ENCODE measurements at regions not wholly inside any gene's neighbourhood (a gene's known extent, or its start where the extent isn't known, plus 50 kb on each side); places are given as distances from the start of the nearest gene placed in this dataset.

DNA sequence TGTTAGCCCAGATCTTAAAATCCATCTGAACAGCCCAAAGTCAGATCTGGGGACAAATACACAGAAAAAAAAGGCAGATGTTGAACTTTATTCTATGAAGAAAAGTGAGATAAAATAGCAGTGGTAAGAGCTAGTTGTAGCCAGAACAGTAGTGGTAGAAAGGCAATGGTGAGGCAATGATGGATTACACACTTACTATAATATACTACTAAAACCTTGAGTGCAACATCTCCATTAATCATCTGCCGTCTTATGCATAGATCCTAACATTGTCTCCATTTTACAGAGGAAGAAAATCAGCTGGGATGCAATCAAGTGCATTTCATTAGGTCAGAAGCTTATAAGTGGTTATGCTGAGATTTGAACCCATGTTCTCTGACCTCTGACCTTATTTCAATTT lies 699.6 kb downstream of the CDH11 start:
- Mint-ChIP-seq H3K4me3 (ENCODE audit: unreplicated experiment) (no peak overlapping the region), H3K4me1 (ENCODE audit: low read depth, unreplicated experiment) (no peaks in the 10 kb centered on the region), H3K36me3 (ENCODE audit: insufficient read depth, unreplicated experiment) (peaks cover 6% of the 10 kb centered on the region), H3K27me3 (ENCODE audit: insufficient read depth, unreplicated experiment) (no peaks in the 10 kb centered on the region), H3K27ac (ENCODE audit: unreplicated experiment) (no peak overlapping the region), H3K9me3 (ENCODE audit: unreplicated experiment) (no peaks in the 10 kb centered on the region)
- ChIA-PET CTCF (no interaction called here), POLR2A (no interaction called here)
- no TSS peak for BruUV-seq (replicated peaks)
- H3K36me3 ChIP-seq (ENCODE audit: control insufficient read depth, insufficient read depth, low read length) = no peaks in the 10 kb centered on the region
- no peak for DNase-seq
- no peak overlapping the region for H3K4me3 ChIP-seq (ENCODE audit: low read depth, low read length)
- H3K4me1 ChIP-seq = no peaks in the 10 kb centered on the region
- TF ChIP-seq, protein P1, sequence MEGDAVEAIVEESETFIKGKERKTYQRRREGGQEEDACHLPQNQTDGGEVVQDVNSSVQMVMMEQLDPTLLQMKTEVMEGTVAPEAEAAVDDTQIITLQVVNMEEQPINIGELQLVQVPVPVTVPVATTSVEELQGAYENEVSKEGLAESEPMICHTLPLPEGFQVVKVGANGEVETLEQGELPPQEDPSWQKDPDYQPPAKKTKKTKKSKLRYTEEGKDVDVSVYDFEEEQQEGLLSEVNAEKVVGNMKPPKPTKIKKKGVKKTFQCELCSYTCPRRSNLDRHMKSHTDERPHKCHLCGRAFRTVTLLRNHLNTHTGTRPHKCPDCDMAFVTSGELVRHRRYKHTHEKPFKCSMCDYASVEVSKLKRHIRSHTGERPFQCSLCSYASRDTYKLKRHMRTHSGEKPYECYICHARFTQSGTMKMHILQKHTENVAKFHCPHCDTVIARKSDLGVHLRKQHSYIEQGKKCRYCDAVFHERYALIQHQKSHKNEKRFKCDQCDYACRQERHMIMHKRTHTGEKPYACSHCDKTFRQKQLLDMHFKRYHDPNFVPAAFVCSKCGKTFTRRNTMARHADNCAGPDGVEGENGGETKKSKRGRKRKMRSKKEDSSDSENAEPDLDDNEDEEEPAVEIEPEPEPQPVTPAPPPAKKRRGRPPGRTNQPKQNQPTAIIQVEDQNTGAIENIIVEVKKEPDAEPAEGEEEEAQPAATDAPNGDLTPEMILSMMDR (IDR thresholded peaks at IDR 0.05; ENCODE audit: insufficient read depth in 1 of 2, low read depth in 1 of 2, low read length in 1 of 2, severe bottlenecking in 1 of 2, unreplicated experiment in 1 of 2) = no peak
- intact Hi-C loops (cut with micrococcal nuclease; ENCODE audit: unreplicated experiment) = no loop called here
- 0 out of 2 replicates have a peak, but pooled peaks cover 3% of the 10 kb centered on the region for H3K9me3 ChIP-seq
- no peaks in the 10 kb centered on the region; the same call in 1 of the 2 replicates for H3K27me3 ChIP-seq (replicated peaks; ENCODE audit: control insufficient read depth, insufficient read depth, low read length)

DNA sequence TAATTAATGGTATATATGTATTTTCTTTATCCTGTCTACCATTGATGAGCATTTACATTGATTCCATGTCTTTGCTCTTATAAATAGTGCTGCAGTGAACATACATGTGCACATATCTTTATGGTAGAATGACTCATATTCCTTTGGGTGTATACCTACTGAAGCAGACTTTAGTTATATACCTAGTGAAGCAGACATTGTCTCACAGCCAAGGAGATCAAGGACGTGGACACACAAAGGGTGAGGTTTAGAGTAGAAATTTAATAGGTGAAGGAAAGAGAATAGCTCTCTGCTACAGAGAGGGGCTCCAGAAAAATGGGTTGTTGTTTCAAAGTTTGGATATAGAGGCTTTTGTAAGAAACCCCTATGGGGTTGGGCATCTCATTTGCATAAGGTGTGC lies 700.3 kb downstream of the CDH11 start:
- peaks cover 6% of the 10 kb centered on the region for H3K36me3 Mint-ChIP-seq (ENCODE audit: insufficient read depth, unreplicated experiment)
- no peaks in the 10 kb centered on the region; the same call in 1 of the 2 replicates for H3K27me3 ChIP-seq (replicated peaks; ENCODE audit: control insufficient read depth, insufficient read depth, low read length)
- no TSS peak for BruUV-seq (replicated peaks)
- no peak overlapping the region for H3K4me3 Mint-ChIP-seq (ENCODE audit: unreplicated experiment)
- no peak for DNase-seq
- intact Hi-C loops (cut with micrococcal nuclease; ENCODE audit: unreplicated experiment) = no loop called here
- no peak overlapping the region for H3K4me3 ChIP-seq (ENCODE audit: low read depth, low read length)
- H3K9me3 ChIP-seq = 0 out of 2 replicates have a peak, but pooled peaks cover 3% of the 10 kb centered on the region
- TF ChIP-seq, protein P1 (IDR thresholded peaks at IDR 0.05; ENCODE audit: insufficient read depth in 1 of 2, low read depth in 1 of 2, low read length in 1 of 2, severe bottlenecking in 1 of 2, unreplicated experiment in 1 of 2) = no peak
- H3K4me1 Mint-ChIP-seq (ENCODE audit: low read depth, unreplicated experiment) = no peaks in the 10 kb centered on the region
- no peak overlapping the region for H3K27ac Mint-ChIP-seq (ENCODE audit: unreplicated experiment)
- H3K9me3 Mint-ChIP-seq (ENCODE audit: unreplicated experiment) = no peaks in the 10 kb centered on the region
- ChIA-PET POLR2A (no interaction called here), CTCF (no interaction called here)
- no peaks in the 10 kb centered on the region for H3K4me1 ChIP-seq
- no peaks in the 10 kb centered on the region for H3K36me3 ChIP-seq (ENCODE audit: control insufficient read depth, insufficient read depth, low read length)
- H3K27me3 Mint-ChIP-seq (ENCODE audit: insufficient read depth, unreplicated experiment) = no peaks in the 10 kb centered on the region

DNA sequence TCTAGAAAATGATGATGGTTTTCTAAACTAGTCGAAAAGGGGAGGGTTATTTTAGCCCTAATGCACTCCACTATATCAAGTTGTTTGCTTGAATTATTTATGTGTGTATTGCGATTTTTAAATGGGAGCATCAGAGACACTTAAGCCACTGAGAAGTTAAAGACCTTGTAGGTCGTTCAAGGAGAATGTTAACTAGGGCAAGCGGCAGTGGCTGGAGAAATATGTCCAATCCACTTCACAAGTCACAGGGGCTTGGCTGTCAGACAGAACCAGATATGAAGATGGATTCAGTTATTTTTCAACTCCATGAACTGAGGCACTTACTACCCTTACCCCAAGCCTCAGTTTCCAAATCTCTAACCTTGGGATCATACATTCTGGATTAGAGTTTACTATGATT lies 702.0 kb downstream of the CDH11 start:
- H3K36me3 Mint-ChIP-seq (ENCODE audit: insufficient read depth, unreplicated experiment) = peaks cover 6% of the 10 kb centered on the region
- no peaks in the 10 kb centered on the region for H3K36me3 ChIP-seq (ENCODE audit: control insufficient read depth, insufficient read depth, low read length)
- H3K9me3 Mint-ChIP-seq (ENCODE audit: unreplicated experiment) = no peaks in the 10 kb centered on the region
- BruUV-seq (replicated peaks) = no TSS peak
- H3K4me3 Mint-ChIP-seq (ENCODE audit: unreplicated experiment) = no peak overlapping the region
- H3K9me3 ChIP-seq = 0 out of 2 replicates have a peak, but pooled peaks cover 3% of the 10 kb centered on the region
- no peaks in the 10 kb centered on the region for H3K27me3 Mint-ChIP-seq (ENCODE audit: insufficient read depth, unreplicated experiment)
- H3K27me3 ChIP-seq (replicated peaks; ENCODE audit: control insufficient read depth, insufficient read depth, low read length) = no peaks in the 10 kb centered on the region
- H3K27ac Mint-ChIP-seq (ENCODE audit: unreplicated experiment) = no peak overlapping the region
- DNase-seq = no peak
- no peaks in the 10 kb centered on the region for H3K4me1 ChIP-seq
- no peaks in the 10 kb centered on the region for H3K4me1 Mint-ChIP-seq (ENCODE audit: low read depth, unreplicated experiment)
- intact Hi-C loops (cut with micrococcal nuclease; ENCODE audit: unreplicated experiment) = no loop called here
- TF ChIP-seq, protein P1 (IDR thresholded peaks at IDR 0.05; ENCODE audit: insufficient read depth in 1 of 2, low read depth in 1 of 2, low read length in 1 of 2, severe bottlenecking in 1 of 2, unreplicated experiment in 1 of 2) = no peak
- POLR2A ChIA-PET = no interaction called here
- H3K4me3 ChIP-seq (ENCODE audit: low read depth, low read length) = no peak overlapping the region
- CTCF ChIA-PET = no interaction called here
